Smooth muscle cell (in vitro differentiated cells): ENCODE measurements at regions not wholly inside any gene's neighbourhood (a gene's known extent, or its start where the extent isn't known, plus 50 kb on each side); places are given as distances from the start of the nearest gene placed in this dataset.

Experiments used
- DNase-seq: peaks from one replicate; lab custom pipeline; 2025; ENCODE audit not compliant: unreplicated experiment; lab: John Stamatoyannopoulos, UW
- H2AFZ ChIP-seq: fragments of 200-600 bp; sonication (generic); 2 replicates; pipeline ENCODE4 v1.6.0; 2016; ENCODE audit warnings: antibody characterized with exemption, low read depth, mild to moderate bottlenecking
- H3F3A ChIP-seq: fragments of 200-600 bp; sonication (generic); 2 replicates; pipeline ENCODE4 v1.6.0; 2017; ENCODE audit warnings: antibody characterized with exemption, low read depth
- H3K27ac ChIP-seq: fragments of 200-600 bp; sonication (generic); 2 replicates; pipeline ENCODE4 v1.5.1; 2016; ENCODE audit warnings: low read depth, mild to moderate bottlenecking
- H3K27me3 ChIP-seq: fragments of 200-600 bp; sonication (generic); 2 replicates; pipeline ENCODE4 v1.6.1; 2016; ENCODE audit warnings: low read depth, mild to moderate bottlenecking
- H3K36me3 ChIP-seq: fragments of 200-600 bp; sonication (generic); 2 replicates; pipeline ENCODE4 v1.5.1; 2016; ENCODE audit warnings: low read depth
- H3K4me1 ChIP-seq: fragments of 200-600 bp; sonication (generic); 2 replicates; pipeline ENCODE4 v1.5.1; 2016; ENCODE audit warnings: low read depth
- H3K4me2 ChIP-seq: fragments of 200-600 bp; sonication (generic); 2 replicates; pipeline ENCODE4 v1.6.0; 2016; ENCODE audit warnings: mild to moderate bottlenecking
- H3K4me3 ChIP-seq: fragments of 200-600 bp; sonication (generic); 2 replicates; pipeline ENCODE4 v1.5.1; 2016; ENCODE audit warnings: mild to moderate bottlenecking
- H3K79me2 ChIP-seq: fragments of 200-600 bp; sonication (generic); 2 replicates; pipeline ENCODE4 v1.6.0; 2016; ENCODE audit warnings: low read depth, mild to moderate bottlenecking
- H3K9ac ChIP-seq: fragments of 200-600 bp; sonication (generic); 2 replicates; pipeline ENCODE4 v1.6.0; 2016; ENCODE audit warnings: low read depth
- H3K9me3 ChIP-seq: fragments of 200-600 bp; sonication (generic); replicated peaks from 2 replicates; pipeline ENCODE4 v1.5.1; 2016; ENCODE audit warnings: low read depth
- H4K20me1 ChIP-seq: fragments of 200-600 bp; sonication (generic); 2 replicates; pipeline ENCODE4 v1.6.0; 2016; ENCODE audit warnings: low read depth
- CTCF ChIP-seq: fragments of 200-600 bp; sonication (generic); IDR thresholded peaks from 2 replicates; pipeline ENCODE4 v1.5.1; 2017; ENCODE audit warnings: borderline replicate concordance, mild to moderate bottlenecking, antibody characterized with exemption; ENCODE audit not compliant: insufficient read depth, poor library complexity, severe bottlenecking
- WGBS: methylation state at CpG from one replicate; pipeline ENCODE4 v1.1.7; 2016; ENCODE audit warnings: low lambda C conversion rate; 5-methylcytosine and 5-hydroxymethylcytosine counted together

DNA sequence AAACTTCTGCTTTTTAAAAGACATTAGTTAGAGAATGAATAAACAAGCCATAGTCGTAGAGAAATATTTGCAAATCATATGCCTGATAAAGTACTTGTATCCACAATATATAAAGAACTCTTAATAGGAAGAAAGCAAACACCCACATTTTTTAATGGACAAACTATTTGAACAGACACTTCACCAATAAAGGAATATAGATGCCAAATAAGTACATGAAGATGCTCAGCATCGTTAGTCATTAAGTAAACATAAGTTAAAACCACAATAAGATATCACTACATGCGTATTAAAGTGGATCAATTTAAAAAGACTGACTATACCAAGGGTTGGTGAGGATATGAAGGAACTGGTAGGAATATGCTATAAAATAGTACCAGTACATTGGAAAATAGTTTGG is 142.3 kb upstream of the ZC3H11B start:
- no peaks in the 10 kb centered on the region for H3K4me1 ChIP-seq

DNA sequence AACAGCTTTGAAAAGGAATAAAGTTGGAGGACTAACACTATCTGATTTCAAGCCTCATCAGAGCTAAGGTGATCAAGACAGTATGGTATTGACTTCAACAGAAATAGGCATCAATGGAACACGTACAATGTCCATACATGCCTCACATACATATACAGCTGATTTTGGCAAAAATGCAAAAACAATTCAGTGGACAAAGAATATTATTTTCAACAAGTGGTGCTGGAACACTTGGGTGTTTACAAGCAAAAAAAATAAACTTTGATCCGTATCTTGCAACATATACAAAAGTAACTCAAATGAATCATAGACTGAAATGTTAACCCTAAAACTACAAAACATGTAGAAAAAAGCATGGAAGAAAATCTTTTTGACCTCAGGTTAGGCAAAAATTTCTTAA is 141.9 kb upstream of the ZC3H11B start:
- no peak overlapping the region for H3K4me2 ChIP-seq
- no peak for DNase-seq
- TF ChIP-seq CTCF, result no peak
- no peaks in the 10 kb centered on the region for H3F3A ChIP-seq
- no peaks in the 10 kb centered on the region for H3K36me3 ChIP-seq
- H3K4me3 ChIP-seq, result no peak overlapping the region
- H4K20me1 ChIP-seq, result no peaks in the 10 kb centered on the region
- no peaks in the 10 kb centered on the region for H3K79me2 ChIP-seq
- no peak overlapping the region for H3K9ac ChIP-seq
- H2AFZ ChIP-seq, result no peak overlapping the region
- WGBS, result 76% methylated on average over 2 of the region's 2 CpGs
- H3K4me1 ChIP-seq, result no peaks in the 10 kb centered on the region
- no peaks in the 10 kb centered on the region for H3K9me3 ChIP-seq
- H3K27ac ChIP-seq, result no peak overlapping the region
- H3K27me3 ChIP-seq, result no peaks in the 10 kb centered on the region

More for the DNA sequence above, 142.3 kb upstream of the ZC3H11B start:
- no peak for TF ChIP-seq CTCF
- H3K27me3 ChIP-seq, result no peaks in the 10 kb centered on the region
- no peaks in the 10 kb centered on the region for H3K9me3 ChIP-seq
- no peak overlapping the region for H3K9ac ChIP-seq
- no peak overlapping the region for H2AFZ ChIP-seq
- H3K27ac ChIP-seq, result no peak overlapping the region
- H3K36me3 ChIP-seq, result no peaks in the 10 kb centered on the region
- H3K79me2 ChIP-seq, result no peaks in the 10 kb centered on the region
- H4K20me1 ChIP-seq, result no peaks in the 10 kb centered on the region
- H3K4me3 ChIP-seq, result no peak overlapping the region
- H3F3A ChIP-seq, result no peaks in the 10 kb centered on the region
- 95% methylated on average over 3 of the region's 3 CpGs for WGBS
- no peak for DNase-seq
- H3K4me2 ChIP-seq, result no peak overlapping the region

DNA sequence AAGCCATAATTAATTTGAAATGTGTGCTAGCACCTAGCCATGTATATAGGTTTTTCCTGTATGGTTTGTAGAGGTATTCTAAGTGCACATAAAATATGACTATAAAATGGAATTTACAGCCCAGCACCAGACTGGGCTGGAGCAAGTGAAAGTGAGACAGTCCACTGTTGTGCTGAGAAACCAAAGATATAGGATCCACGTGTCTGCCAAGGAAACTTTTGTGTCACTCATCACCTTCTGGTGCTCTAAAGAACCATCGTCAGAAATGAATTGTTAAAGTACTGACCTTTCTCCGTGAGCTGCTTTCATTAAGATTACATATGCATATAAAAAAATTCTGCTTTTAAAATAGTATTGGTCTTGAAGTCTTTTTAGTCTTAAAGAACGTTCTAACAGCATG is 141.0 kb upstream of the ZC3H11B start:
- no peak for DNase-seq
- no peak overlapping the region for H3K27ac ChIP-seq
- H3K36me3 ChIP-seq, result no peaks in the 10 kb centered on the region
- H3K4me2 ChIP-seq, result no peak overlapping the region
- H3K4me1 ChIP-seq, result no peaks in the 10 kb centered on the region
- no peaks in the 10 kb centered on the region for H3K79me2 ChIP-seq
- WGBS, result 41% methylated on average over 4 of the region's 4 CpGs
- no peaks in the 10 kb centered on the region for H4K20me1 ChIP-seq
- no peaks in the 10 kb centered on the region for H3K27me3 ChIP-seq
- no peak overlapping the region for H3K9ac ChIP-seq
- H3F3A ChIP-seq, result no peaks in the 10 kb centered on the region
- no peak for TF ChIP-seq CTCF
- H3K9me3 ChIP-seq, result no peaks in the 10 kb centered on the region
- H2AFZ ChIP-seq, result no peak overlapping the region
- H3K4me3 ChIP-seq, result no peak overlapping the region

GRCh38 chr1:219752645-219753044 is 139.7 kb upstream of the ZC3H11B start:
- Histone ChIP-seq H3K9me3 (no peaks in the 10 kb centered on the region), H4K20me1 (no peaks in the 10 kb centered on the region), H3K27ac (no peak overlapping the region), H3K79me2 (no peaks in the 10 kb centered on the region), H3K9ac (no peak overlapping the region), H3K4me2 (no peak overlapping the region), H3K4me3 (no peak overlapping the region), H3K36me3 (no peaks in the 10 kb centered on the region), H3F3A (no peaks in the 10 kb centered on the region), H3K4me1 (no peaks in the 10 kb centered on the region), H3K27me3 (no peaks in the 10 kb centered on the region), H2AFZ (no peak overlapping the region)
- no peak for TF ChIP-seq CTCF
- 3% methylated on average over 1 of the region's 1 CpG for WGBS
- no peak for DNase-seq
